HEK293T (cell line): ENCODE measurements at regions not wholly inside any gene's neighbourhood (a gene's known extent, or its start where the extent isn't known, plus 50 kb on each side); places are given as distances from the start of the nearest gene placed in this dataset.

Experiments used
- BHLHE40 ChIP-seq: fragments of 450-650 bp; IDR thresholded peaks from 2 replicates; pipeline ENCODE4 v1.6.1; 2016; ENCODE audit warnings: mild to moderate bottlenecking, moderate library complexity, borderline replicate concordance
- ELF4 ChIP-seq: fragments of 450-650 bp; IDR thresholded peaks from 2 replicates; pipeline ENCODE4 v1.6.1; 2017; ENCODE audit warnings: antibody characterized with exemption
- FOXA1 ChIP-seq: fragments of 450-650 bp; IDR thresholded peaks from 2 replicates; pipeline ENCODE4 v1.6.1; 2016; ENCODE audit warnings: mild to moderate bottlenecking
- FOXK2 ChIP-seq: fragments of 450-650 bp; IDR thresholded peaks from 2 replicates; pipeline ENCODE4 v1.6.1; 2016; ENCODE audit warnings: mild to moderate bottlenecking
- HDGF ChIP-seq: fragments of 450-650 bp; IDR thresholded peaks from 2 replicates; pipeline ENCODE4 v1.6.1; 2017; ENCODE audit warnings: antibody characterized with exemption, borderline replicate concordance
- L3MBTL2 ChIP-seq: fragments of 450-650 bp; conservative IDR thresholded peaks from 2 replicates; pipeline ENCODE4 v1.6.1; 2016; ENCODE audit warnings: mild to moderate bottlenecking
- LEF1 ChIP-seq: fragments of 450-650 bp; IDR thresholded peaks from 2 replicates; pipeline ENCODE4 v1.6.1; 2017; ENCODE audit warnings: mild to moderate bottlenecking, borderline replicate concordance
- NFRKB ChIP-seq: fragments of 450-650 bp; IDR thresholded peaks from 2 replicates; pipeline ENCODE4 v1.6.1; 2016; ENCODE audit warnings: mild to moderate bottlenecking, moderate library complexity
- SP1 ChIP-seq: fragments of 450-650 bp; IDR thresholded peaks from 2 replicates; pipeline ENCODE4 v1.6.1; 2017
- SUZ12 ChIP-seq: fragments of 450-650 bp; IDR thresholded peaks from 2 replicates; pipeline ENCODE4 v1.6.1; 2016; ENCODE audit warnings: mild to moderate bottlenecking
- TARDBP ChIP-seq: fragments of 450-650 bp; IDR thresholded peaks from 2 replicates; pipeline ENCODE4 v1.6.1; 2016
- ZNF384 ChIP-seq: fragments of 450-650 bp; IDR thresholded peaks from 2 replicates; pipeline ENCODE4 v1.6.1; 2016
- TF ChIP-seq, protein P1 (sequence below): fragments of 450-650 bp; IDR thresholded peaks from 2 replicates; pipeline ENCODE4 v1.6.1; 2016

DNA sequence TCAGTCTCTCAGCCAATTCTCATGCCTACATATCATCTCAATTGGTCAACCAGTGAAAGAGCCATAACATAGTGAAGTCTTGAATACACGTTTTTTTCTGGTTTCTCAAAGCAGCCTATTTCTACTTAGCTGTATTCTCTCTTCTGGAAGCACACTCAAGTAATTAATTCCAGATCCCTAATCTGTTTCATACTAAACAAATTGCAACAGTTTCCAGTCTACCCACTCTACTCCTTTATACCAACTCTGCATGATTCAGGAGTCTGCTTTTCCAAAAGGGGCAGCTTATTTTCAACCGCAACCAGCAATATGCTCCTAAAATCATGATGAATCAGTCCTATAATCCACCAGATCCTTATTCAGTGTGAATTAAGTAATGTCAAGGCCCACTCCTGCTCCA is 211.7 kb downstream of the TLE1 start:
- TF ChIP-seq LEF1, result no peak
- no peak for TF ChIP-seq FOXK2
- TF ChIP-seq ELF4, result no peak
- no peak for TF ChIP-seq SP1
- no peak for TF ChIP-seq FOXA1
- TF ChIP-seq BHLHE40, result no peak
- no peak for TF ChIP-seq SUZ12
- TF ChIP-seq ZNF384, result no peak
- no peak for TF ChIP-seq L3MBTL2
- no peak for TF ChIP-seq TARDBP
- TF ChIP-seq, protein P1, sequence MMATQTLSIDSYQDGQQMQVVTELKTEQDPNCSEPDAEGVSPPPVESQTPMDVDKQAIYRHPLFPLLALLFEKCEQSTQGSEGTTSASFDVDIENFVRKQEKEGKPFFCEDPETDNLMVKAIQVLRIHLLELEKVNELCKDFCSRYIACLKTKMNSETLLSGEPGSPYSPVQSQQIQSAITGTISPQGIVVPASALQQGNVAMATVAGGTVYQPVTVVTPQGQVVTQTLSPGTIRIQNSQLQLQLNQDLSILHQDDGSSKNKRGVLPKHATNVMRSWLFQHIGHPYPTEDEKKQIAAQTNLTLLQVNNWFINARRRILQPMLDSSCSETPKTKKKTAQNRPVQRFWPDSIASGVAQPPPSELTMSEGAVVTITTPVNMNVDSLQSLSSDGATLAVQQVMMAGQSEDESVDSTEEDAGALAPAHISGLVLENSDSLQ, result no peak
- TF ChIP-seq HDGF, result no peak
- TF ChIP-seq NFRKB, result no peak
